CD14-positive monocyte (primary cell): ENCODE measurements at regions not wholly inside any gene's neighbourhood (a gene's known extent, or its start where the extent isn't known, plus 50 kb on each side); places are given as distances from the start of the nearest gene placed in this dataset.

Experiments used
- DNase-seq, 3 donors: peaks; one replicate each; pipeline ENCODE4 v3.0.0-alpha.2; 2011 to 2022
- H2AFZ ChIP-seq: 2 replicates; pipeline ENCODE4 v1.6.0; 2012; ENCODE audit warnings: mild to moderate bottlenecking, low read depth, low read length, inconsistent platforms; ENCODE audit not compliant: insufficient read depth, poor library complexity, severe bottlenecking
- H3K27ac ChIP-seq, 2 donors: 1 replicate in 1 of 2; 2 replicates in 1 of 2; pipeline ENCODE4 v1.5.1; 2012 to 2013; ENCODE audit warnings: low read length in 2 of 2, control low read depth in 1 of 2, inconsistent platforms in 1 of 2, low read depth in 1 of 2, mild to moderate bottlenecking in 1 of 2
- H3K27me3 ChIP-seq, 2 donors: one replicate each; pipeline versions ENCODE4 v1.6.0 to v1.6.1; 2011 to 2013; ENCODE audit warnings: low read length in 2 of 2; ENCODE audit not compliant: control insufficient read depth in 2 of 2, insufficient read depth in 2 of 2
- H3K36me3 ChIP-seq, 2 donors: replicated peaks in 1 of 2; 1 replicate in 1 of 2; 2 replicates in 1 of 2; pipeline versions ENCODE4 v1.5.1 to v1.6.1; 2012 to 2013; ENCODE audit warnings: low read length in 2 of 2, control low read depth in 1 of 2, inconsistent platforms in 1 of 2, mild to moderate bottlenecking in 1 of 2; ENCODE audit not compliant: insufficient read depth in 2 of 2, control insufficient read depth in 1 of 2
- H3K4me1 ChIP-seq, 2 donors: 1 replicate in 1 of 2; 2 replicates in 1 of 2; pipeline versions ENCODE4 v1.5.1 to v1.6.1; 2012 to 2013; ENCODE audit warnings: low read length in 2 of 2, control low read depth in 1 of 2, inconsistent platforms in 1 of 2, mild to moderate bottlenecking in 1 of 2, moderate library complexity in 1 of 2; ENCODE audit not compliant: insufficient read depth in 2 of 2, control insufficient read depth in 1 of 2
- H3K4me2 ChIP-seq: replicated peaks from 2 replicates; pipeline ENCODE3; 2012; ENCODE audit warnings: low read length, moderate library complexity, mild to moderate bottlenecking; ENCODE audit not compliant: poor library complexity, severe bottlenecking; ENCODE audit errors: extremely low read depth
- H3K4me3 ChIP-seq, 3 experiments: fragments of 200-600 bp in 1 of 3; sonication (generic) in 1 of 3; replicated peaks in 1 of 3; 1 replicate in 2 of 3; 2 replicates in 1 of 3; pipeline ENCODE4 v1.5.1; 2011 to 2013; ENCODE audit warnings: low read length in 3 of 3, mild to moderate bottlenecking in 3 of 3, control low read depth in 2 of 3, low read depth in 2 of 3, inconsistent platforms in 1 of 3, moderate library complexity in 1 of 3
- H3K79me2 ChIP-seq: 2 replicates; pipeline ENCODE4 v1.6.0; 2012; ENCODE audit warnings: mild to moderate bottlenecking, control low read depth, inconsistent platforms, low read length, moderate library complexity; ENCODE audit not compliant: insufficient read depth
- H3K9ac ChIP-seq: 2 replicates; pipeline ENCODE4 v1.6.0; 2017; ENCODE audit warnings: low read length, mild to moderate bottlenecking; ENCODE audit not compliant: insufficient read depth, poor library complexity, severe bottlenecking
- H3K9me3 ChIP-seq, 2 donors: replicated peaks in 1 of 2; 1 replicate in 1 of 2; 2 replicates in 1 of 2; pipeline versions ENCODE4 v1.5.1 to v1.6.1; 2012 to 2013; ENCODE audit warnings: low read length in 2 of 2, control low read depth in 1 of 2; ENCODE audit not compliant: control insufficient read depth in 1 of 2, insufficient read depth in 1 of 2
- H4K20me1 ChIP-seq: 2 replicates; pipeline ENCODE4 v1.6.0; 2012; ENCODE audit warnings: mild to moderate bottlenecking, low read length, control low read depth, moderate library complexity; ENCODE audit not compliant: insufficient read depth
- H3K27ac Mint-ChIP-seq, 7 donors: one replicate each; pipeline ENCODE4 v1.8.0; 2020; ENCODE audit warnings: mild to moderate bottlenecking in 7 of 7, mixed read lengths in 7 of 7, moderate library complexity in 6 of 7, inconsistent platforms in 2 of 7
- H3K27me3 Mint-ChIP-seq, 3 donors: one replicate each; pipeline ENCODE4 v1.8.0; 2021 to 2022; ENCODE audit warnings: low read depth in 3 of 3, mild to moderate bottlenecking in 3 of 3, mixed read lengths in 3 of 3, moderate library complexity in 3 of 3, inconsistent platforms in 1 of 3
- H3K36me3 Mint-ChIP-seq, 2 donors: one replicate each; pipeline ENCODE4 v1.8.0; 2020; ENCODE audit warnings: mixed read lengths in 2 of 2, inconsistent platforms in 1 of 2, mild to moderate bottlenecking in 1 of 2
- H3K4me1 Mint-ChIP-seq: one replicate; pipeline ENCODE4 v1.8.0; 2020; ENCODE audit warnings: mild to moderate bottlenecking, mixed read lengths
- H3K4me3 Mint-ChIP-seq, 2 donors: one replicate each; pipeline ENCODE4 v1.8.0; 2020; ENCODE audit warnings: mild to moderate bottlenecking in 2 of 2, mixed read lengths in 2 of 2, moderate library complexity in 1 of 2
- H3K9me3 Mint-ChIP-seq, 7 donors: one replicate each; pipeline ENCODE4 v1.8.0; 2020 to 2022; ENCODE audit warnings: mixed read lengths in 7 of 7, mild to moderate bottlenecking in 6 of 7, moderate library complexity in 6 of 7, inconsistent platforms in 2 of 7
- WGBS: methylation state at CpG from one replicate; pipeline ENCODE4 v1.1.5; 2013; ENCODE audit warnings: missing lambda C conversion rate; ENCODE audit not compliant: insufficient coverage; 5-methylcytosine and 5-hydroxymethylcytosine counted together
- intact Hi-C, 2 donors: fragments of 100-400 bp; cut with micrococcal nuclease; formaldehyde crosslinking; loops; one replicate each; pipeline versions ENCODE4 v1.15.0 to v1.15.1; 2023
- TF ChIP-seq, protein P1 (sequence below): fragments of 200-600 bp; IDR thresholded peaks from one replicate; pipeline ENCODE4 v1.8.0; 2022; ENCODE audit warnings: antibody characterized with exemption, mild to moderate bottlenecking

DNA sequence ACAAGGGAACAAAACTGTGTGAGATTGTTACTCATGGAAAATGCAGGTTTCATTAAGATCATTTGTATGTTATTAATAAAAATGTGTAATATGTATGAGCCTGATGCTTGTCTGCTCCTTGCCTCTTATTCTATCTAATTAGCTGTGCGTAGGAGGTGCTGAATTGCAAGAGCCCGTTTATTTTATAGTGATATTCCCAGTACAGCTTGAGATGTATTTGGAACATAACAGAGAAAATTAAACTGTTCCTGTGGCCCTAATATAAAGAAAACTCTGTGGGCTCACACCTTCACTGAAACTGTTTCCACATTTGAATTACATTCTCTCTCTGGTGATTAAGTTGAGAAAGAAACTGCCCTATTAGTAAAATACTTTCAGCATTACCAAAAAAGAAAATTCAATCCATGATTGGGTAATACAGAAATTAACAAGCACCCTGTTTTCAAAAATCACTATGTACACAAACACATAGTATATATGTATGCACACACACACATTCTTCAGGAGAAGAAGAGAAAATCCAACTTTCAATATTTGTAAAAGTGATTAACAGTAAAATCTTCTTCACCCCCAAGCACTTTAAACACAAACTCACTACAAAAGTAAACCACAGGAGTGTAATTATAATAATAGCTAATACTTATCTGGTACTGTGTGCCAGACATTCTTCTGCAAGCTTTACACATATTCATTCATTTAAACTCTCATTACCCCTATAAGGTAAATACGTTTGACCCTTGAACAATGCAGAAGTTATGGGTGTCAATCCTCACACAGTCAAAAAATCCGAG lies 233.2 kb downstream of the PHLDA1 start:
- intact Hi-C loops = no loop called here
- H3K27me3 Mint-ChIP-seq = peaks cover 1 to 2% (median 2%) of the 10 kb centered on the region in 3 donors
- no peak overlapping the region for H3K27ac ChIP-seq
- no peaks in the 10 kb centered on the region for H3K27me3 ChIP-seq
- H2AFZ ChIP-seq = no peak overlapping the region
- no peaks in the 10 kb centered on the region for H4K20me1 ChIP-seq
- no peaks in the 10 kb centered on the region for H3K9me3 ChIP-seq
- H3K9ac ChIP-seq = no peak overlapping the region
- no peaks in the 10 kb centered on the region for H3K36me3 ChIP-seq
- no peaks in the 10 kb centered on the region for H3K36me3 Mint-ChIP-seq
- peaks cover 0 to 6% (median 0%) of the 10 kb centered on the region in 7 donors for H3K9me3 Mint-ChIP-seq
- TF ChIP-seq, protein P1, sequence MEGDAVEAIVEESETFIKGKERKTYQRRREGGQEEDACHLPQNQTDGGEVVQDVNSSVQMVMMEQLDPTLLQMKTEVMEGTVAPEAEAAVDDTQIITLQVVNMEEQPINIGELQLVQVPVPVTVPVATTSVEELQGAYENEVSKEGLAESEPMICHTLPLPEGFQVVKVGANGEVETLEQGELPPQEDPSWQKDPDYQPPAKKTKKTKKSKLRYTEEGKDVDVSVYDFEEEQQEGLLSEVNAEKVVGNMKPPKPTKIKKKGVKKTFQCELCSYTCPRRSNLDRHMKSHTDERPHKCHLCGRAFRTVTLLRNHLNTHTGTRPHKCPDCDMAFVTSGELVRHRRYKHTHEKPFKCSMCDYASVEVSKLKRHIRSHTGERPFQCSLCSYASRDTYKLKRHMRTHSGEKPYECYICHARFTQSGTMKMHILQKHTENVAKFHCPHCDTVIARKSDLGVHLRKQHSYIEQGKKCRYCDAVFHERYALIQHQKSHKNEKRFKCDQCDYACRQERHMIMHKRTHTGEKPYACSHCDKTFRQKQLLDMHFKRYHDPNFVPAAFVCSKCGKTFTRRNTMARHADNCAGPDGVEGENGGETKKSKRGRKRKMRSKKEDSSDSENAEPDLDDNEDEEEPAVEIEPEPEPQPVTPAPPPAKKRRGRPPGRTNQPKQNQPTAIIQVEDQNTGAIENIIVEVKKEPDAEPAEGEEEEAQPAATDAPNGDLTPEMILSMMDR = no peak
- H3K4me3 Mint-ChIP-seq = no peak overlapping the region
- H3K4me1 ChIP-seq = no peaks in the 10 kb centered on the region
- no peak overlapping the region for H3K4me3 ChIP-seq
- H3K79me2 ChIP-seq = no peaks in the 10 kb centered on the region
- no peak overlapping the region for H3K4me2 ChIP-seq
- no peak overlapping the region for H3K27ac Mint-ChIP-seq
- H3K4me1 Mint-ChIP-seq = no peaks in the 10 kb centered on the region
- no peak for DNase-seq
- WGBS = no CpG with 5 or more reads among the region's 4 CpGs

DNA sequence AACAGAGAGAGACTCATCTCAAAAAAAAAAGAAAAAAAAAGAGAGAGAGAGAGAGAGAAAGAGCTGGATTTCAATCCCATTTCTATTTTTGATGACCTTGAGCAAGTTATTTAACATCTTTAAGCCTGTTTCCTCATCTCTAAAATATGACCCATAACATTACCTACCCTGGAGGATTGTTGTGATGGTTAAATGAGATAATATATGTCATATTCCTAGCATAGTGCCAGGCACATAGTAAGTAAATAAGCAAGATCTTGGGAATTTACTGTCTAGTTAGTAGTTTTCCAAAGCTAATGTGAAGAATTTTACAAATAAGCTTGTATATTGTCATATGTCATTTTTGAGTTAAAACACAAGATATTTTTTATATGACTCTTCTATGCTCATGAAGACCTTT lies 236.5 kb downstream of the PHLDA1 start:
- Mint-ChIP-seq H3K27ac (no peak overlapping the region), H3K4me3 (no peak overlapping the region), H3K9me3 (peaks cover 0 to 3% (median 0%) of the 10 kb centered on the region in 7 donors), H3K27me3 (peaks cover 0 to 6% (median 2%) of the 10 kb centered on the region in 3 donors), H3K36me3 (no peaks in the 10 kb centered on the region), H3K4me1 (no peaks in the 10 kb centered on the region)
- H3K9me3 ChIP-seq = no peaks in the 10 kb centered on the region
- intact Hi-C loops = no loop called here
- H3K4me3 ChIP-seq = no peak overlapping the region
- H3K9ac ChIP-seq = no peak overlapping the region
- H3K36me3 ChIP-seq = no peaks in the 10 kb centered on the region
- H3K4me1 ChIP-seq = no peaks in the 10 kb centered on the region
- no peak for DNase-seq
- no peaks in the 10 kb centered on the region for H3K79me2 ChIP-seq
- no peaks in the 10 kb centered on the region for H3K27me3 ChIP-seq
- no peak overlapping the region for H3K27ac ChIP-seq
- TF ChIP-seq, protein P1 = no peak
- no peak overlapping the region for H2AFZ ChIP-seq
- no peak overlapping the region for H3K4me2 ChIP-seq
- no peaks in the 10 kb centered on the region for H4K20me1 ChIP-seq
